Activated CD4-positive, CD25-positive, alpha-beta regulatory T cell treated with anti-CD3 and anti-CD28 coated beads, Interleukin-2, amount 50 U/mL, for 24 hours (primary cell): ENCODE measurements at regions not wholly inside any gene's neighbourhood (a gene's known extent, or its start where the extent isn't known, plus 50 kb on each side); places are given as distances from the start of the nearest gene placed in this dataset.

ENCODE experiments used
- ATAC-seq, 2 donors: fragments of 150-1000 bp; cut with Tn5 transposase; one replicate each; pipeline ENCODE4 v1.10.0; 2021; ENCODE audit warnings: mild to moderate bottlenecking in 1 of 2, moderate library complexity in 1 of 2

DNA sequence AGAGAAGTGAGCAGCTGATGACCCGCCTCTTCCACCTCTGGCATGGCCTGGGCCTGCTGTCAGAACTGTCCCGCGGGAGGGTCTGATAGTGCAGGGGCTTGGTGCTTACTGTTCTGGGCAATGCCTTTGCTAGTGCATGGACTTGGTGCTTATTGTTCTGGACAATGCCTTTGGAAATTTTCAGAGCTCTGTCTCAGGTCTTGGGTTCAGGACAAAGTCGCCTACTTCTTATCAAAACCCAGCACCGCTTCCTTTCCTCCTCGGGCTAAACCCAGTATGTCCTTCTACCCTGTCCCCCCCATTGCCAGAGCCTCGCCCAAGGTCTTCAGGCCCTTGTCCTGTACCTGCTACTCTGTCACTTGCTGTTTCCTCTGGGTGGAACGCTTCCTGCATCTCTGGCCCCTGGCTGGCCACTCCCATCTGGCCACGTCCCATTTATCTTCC, 149.6 kb downstream of the ACKR3 start:
- no peak for ATAC-seq

DNA sequence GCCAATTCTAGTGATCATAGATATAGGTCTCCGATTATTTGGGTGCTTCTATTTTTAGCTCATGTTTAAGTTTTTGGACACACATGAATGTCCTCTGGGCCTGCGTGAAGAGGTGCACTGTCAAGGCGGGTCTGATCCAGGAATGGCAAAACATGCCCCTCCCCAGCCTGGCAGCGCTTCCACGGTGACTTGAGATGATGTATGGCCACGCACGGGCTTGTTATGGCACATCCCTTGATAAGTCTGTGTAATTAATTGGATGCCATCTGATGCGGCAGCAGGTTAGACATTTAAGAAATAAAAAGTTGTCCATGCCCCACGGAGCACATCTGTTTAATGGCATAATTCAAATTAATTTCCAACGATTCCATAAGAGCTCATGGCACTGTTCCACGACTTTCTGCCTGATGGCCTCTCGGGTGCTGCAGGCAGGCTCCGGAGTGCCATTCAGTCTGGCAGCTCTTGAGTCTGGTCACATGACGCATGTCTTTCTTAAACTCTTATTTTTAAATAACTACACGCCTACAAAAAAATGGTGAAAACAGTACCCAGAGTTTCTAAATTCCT, 151.4 kb downstream of the ACKR3 start:
- no peak for ATAC-seq

DNA sequence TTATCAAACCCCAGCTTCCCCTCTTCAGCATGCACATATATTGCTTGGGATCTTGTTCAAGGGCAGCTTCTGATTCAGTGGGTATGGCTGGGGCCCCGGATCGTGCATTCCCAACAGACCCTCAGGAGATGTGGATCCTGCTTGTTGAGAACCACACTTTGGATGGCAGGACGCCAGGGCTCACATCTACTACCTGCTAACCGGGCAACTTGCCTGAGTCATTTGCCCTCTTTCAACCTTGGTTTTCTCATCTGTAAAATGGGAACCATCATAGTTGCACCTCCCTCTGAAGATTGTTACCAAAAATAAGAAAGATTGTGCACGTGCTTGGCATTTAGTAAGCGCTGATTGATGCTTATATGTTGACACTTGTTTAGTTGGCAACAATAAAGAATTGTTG, 154.6 kb downstream of the ACKR3 start:
- no peak for ATAC-seq

DNA sequence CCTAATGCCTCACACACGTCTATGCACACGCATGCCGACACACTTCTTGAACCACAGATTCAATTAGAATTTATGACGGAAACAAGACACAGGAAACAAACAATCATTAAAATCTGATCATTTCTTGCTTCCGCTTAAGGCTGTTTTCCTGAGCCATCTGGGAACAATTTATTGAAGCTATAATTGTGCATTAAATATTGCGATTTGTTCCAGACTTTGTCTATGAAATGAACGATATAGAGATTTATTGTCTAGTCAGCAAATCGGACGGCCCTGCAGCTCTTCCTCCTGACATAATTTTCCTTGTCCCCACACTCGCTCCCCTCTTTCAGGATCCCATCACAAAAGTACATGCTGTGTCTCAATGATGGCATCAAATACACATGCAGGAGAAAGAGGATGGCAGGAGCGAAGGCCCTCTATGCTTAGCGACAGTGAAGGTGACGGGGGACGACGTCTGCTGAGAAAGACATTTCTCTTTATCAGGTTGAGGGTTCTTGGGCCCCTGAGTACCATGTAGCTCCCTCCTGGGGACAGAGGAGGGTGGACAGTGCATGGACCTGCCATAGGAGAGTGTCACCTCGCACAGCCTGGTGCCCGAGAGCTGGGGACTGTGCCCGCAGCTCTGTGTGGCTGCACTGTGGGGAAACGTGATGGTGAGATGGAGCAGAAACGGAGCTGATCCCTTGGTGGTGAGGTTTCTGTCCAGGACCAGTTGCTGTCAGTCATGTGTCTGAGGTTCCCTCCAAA, 157.3 kb downstream of the ACKR3 start:
- ATAC-seq, result no peak

DNA sequence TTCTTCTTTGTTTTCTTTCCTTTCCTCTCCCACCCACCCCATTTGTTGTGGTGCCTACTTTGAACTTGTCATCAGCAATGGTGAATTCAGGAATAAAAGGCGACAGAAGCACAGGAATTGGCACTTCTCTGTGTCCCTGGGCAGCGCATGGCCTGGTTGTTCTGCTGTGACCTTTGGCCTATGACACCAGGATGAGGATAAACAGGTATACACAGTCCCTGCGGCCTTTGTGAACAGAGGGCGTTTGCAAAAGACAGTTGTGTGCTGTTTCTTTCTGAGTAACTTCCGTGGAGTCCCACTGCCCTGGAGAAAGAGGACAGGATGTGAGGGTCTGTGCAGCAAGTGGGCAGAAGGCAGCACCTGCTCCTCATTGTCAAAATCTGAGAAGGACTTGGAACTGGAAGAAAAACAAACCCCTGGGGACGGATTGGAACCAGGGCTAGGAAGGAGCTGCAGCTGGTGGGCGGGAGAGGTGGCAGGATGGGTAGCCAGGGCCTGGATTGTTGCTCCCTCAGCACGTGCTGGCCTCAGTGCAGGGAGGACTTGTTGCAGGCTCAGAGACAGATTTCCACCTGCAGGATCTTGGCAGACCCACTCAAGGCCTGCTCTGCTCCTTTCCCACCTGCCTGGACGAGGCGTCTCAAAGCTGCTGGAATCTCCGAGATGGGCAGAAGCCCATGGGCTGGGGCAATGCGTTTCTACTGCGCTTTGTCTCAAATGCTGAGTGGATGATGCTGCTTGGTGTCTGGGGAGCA, 159.5 kb downstream of the ACKR3 start:
- no peak for ATAC-seq

DNA sequence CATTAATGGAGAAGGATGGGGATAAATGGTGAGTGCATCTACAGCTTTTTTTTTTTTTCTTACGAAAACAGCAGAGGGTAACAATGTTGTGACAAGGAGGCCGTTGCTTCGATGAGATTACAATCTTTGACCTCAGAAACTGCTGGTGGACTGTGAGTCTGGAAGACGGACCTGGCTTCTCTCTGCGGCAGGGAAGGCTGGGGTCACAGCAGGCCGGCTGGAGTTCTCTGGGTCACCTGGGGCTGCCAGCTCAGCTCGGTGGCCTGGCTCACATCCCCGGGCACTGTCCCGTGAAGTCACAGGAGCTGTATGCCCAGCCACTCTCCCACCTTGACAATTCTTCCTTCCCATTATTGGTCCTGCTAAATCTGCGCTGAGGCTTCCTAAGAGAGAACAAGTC, 160.8 kb downstream of the ACKR3 start:
- no peak for ATAC-seq

DNA sequence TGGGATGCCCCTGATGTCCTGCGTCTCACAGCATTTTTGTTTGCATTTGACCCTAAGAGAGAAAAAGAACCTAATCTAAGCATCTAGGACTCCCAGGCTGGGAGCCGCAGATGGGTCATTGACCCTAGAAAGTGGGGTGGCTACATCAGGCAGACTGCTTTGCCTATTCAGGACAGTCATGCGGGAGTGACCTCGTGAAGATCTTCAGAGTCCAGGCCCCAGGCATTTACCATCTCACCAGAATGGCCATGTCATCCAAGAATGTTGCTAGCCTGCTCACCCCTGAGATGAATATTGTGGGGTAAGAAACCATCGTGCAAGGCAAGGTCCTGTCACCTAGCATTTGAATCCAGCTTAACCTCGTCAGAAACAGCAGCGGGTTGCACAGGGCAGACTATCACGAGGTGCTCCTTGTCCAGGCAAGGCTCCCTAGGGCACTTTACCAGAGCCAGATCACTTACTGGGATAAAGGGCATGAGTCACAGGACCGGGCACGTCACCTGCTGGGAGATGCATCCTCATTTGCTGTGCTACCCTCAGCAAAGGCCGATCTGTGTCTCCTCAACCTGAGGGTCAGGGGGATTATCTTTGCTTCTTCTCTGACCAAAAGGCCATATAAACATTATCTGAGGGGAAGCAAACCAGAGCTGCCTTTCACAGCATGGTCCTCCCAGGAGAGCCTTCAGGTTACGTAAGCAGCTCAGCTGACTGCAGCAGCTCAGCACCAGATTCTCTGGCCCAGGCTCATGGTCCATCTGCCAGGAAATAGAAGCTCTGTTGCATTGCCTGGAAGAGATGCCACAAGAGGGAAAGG, 162.3 kb downstream of the ACKR3 start:
- no peak for ATAC-seq

DNA sequence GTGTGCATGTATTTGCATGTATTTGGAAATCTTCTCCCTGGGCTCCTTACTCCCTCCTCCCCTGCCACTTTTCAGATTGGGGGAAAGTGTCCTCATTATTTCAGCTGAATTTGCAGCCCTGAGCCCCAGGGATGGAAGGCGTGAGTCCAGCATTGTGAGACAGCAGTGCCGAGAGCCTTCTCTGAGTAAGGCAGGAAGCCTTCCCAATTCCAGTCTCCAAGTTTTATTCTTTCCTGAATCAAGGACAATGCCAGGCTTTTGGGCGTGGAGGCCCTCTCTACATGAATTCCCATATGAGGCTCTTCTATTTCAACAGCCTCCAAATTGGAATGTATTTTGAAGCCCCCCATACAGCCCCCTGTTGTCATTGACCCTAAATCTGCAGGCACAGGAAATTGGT, 163.5 kb downstream of the ACKR3 start:
- no peak for ATAC-seq

DNA sequence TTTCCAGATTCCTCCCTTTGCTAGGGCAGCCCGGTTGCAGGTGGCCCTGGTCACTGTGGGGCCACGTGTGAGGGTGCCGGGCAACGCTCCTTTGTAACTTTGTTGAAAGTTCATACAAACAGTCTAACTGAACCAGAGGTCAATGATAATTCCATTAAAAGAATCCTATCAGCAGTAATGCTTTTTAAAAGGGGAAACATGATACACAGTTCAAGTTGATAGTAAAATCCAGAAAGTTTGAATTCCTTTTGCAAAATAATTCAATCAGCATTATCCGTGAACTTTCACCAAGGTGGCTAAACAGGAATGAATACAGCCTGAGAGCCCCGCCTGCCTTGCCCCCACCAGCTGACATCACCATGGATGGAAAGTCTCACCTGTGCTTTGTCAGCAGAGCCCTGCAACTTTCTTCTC, 166.2 kb downstream of the ACKR3 start:
- no peak for ATAC-seq

DNA sequence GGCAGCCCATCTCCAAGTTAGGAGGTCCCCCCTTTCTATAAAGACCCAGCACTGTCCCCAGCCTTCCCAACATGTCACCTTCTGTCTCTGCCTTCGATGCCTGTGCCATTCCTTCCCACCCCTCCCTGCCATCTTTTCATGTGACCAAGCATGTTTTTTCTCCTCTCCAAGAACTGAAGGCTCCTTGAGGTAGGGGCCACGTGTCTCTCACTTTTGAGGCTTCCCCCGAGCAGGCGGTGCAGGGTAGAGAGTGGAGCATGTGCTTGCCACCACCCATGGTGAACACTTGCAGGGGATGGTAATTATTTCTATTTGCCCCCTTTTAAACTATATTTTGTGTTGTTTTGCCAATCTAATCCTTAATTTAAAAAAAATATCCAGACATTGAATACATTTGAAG, 168.4 kb downstream of the ACKR3 start:
- ATAC-seq, result no peak

DNA sequence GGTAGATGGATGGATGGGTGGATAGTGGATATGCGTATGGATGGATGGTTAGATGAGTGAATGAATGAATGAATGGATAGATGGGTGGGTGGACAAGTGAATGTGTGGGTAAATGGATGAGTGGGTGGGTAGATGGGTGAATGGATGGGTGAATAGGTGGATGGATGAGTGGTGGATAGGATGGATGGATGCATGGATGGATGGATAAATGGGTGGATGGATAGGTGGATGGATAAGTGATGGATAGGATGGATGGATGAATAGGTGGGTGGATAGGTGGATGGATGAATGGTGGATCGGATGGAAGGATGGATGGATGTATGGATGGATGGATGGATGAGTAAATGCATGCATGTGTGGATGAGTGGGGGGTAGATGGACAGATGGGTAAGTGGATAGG, 169.3 kb downstream of the ACKR3 start:
- ATAC-seq, result no peak

DNA sequence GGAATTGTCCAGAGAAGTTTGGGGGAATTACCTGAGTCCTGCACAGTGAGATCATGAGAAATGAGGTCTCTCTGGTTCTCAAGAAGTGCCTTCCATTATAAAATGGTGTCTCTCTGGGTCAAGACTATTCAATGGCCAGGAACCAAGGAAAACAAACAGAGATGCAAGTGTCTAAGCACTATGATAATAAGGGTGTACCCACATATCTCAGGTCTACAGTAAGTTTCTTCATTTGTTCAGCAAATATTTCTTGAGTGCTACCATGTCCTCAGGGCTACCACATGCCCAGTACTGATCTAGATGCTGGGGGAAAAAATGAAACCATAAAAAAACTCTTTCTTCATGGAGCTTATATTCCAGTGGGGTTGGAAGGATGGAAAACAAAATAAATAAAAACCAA, 170.0 kb downstream of the ACKR3 start:
- ATAC-seq, result no peak

DNA sequence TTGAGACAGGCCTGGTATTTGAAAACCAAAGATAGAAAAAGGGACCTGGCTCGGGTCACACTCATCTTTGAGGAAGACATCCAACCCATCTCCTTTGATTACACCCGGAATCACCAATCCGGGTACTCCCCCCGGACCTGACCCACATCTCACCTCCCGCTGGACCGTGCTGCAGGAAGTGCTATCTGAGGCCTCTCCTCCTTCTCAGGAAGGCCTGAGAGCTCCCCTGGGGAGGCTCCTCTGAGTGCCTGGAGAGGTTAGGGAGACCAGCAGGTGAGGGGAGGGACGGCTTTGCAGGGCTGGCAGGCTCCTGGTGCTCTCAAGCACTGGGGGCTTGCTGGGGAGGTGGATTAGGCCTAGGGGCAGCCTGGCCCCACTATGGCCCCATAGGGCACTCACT, 170.9 kb downstream of the ACKR3 start:
- ATAC-seq, result no peak

DNA sequence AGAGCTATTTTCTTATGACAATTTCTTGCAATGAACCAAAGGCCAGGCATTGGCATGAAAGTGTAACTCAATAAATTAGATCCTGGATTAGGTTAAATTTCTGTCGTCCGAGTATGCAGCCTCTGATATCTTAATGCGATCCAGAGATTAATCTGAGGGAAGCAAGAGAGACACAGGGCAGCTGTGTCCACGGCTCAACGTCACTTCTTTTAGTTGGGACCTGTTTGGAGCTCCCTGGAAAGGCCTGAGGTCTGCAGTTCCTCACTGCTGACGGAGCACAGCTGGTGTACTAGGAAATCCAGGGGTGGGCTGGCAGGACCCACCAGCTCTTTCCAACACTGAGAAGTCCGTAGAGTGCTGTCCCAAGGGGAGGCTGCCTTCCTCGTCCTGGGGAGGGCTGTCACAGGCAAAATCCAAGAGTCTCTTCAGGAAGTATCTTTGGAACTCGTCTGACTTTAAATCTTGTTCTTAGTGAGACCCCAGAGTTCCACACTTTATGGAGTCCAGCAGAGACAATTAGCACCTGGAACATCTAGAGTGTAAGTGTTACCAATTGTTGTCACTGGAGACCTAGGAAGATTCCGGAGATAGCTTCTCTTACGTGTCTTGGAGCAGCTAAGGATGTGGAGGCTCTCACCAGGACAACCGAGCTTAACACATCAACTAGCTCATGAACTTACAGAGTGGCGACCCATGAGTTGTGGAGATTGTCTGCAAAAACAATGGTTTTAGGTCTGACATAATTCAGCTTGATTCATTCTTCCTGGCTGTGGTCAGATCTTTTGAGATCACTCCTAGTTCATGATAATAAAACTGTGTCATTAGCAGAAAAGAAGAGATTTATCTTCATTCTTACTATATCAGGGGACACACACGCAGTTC, 173.7 kb downstream of the ACKR3 start:
- ATAC-seq, result no peak

DNA sequence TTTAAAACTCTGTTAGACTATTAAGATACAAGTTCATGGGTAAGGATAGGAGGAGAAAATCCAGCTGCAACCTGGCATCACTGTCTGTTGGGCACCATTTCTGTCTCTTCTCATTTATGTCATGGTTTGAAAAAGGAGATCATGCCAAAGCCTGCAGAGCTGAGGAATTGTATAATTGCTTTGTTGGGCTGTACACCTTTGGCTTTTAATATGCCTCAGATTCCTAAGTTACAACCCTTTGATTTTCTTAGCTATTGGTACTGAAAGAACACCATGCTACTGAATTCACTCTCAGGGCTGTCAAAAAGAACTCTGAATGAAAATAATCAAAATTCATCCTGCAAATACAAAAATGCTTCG, 174.3 kb downstream of the ACKR3 start:
- ATAC-seq, result no peak

DNA sequence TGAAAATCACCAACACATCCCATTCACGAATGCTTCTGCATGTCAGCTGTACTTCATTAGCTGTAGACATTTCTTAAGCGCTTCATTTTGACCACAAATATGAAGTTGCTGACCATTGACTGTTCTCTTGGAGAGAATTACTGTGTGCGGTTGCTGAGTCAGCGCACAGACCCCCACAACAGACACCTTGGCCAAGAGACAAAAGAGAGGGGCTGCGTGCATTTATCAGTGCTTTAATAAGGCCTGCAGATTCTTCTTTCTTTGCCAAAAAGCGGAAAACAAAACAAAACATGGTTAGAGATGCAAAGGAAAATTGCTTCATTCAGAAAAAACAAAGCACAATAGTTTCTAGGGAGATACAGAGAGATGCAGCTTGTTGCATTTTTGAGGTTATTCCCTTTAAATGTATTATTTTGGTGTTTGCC, 174.7 kb downstream of the ACKR3 start:
- ATAC-seq, result no peak

DNA sequence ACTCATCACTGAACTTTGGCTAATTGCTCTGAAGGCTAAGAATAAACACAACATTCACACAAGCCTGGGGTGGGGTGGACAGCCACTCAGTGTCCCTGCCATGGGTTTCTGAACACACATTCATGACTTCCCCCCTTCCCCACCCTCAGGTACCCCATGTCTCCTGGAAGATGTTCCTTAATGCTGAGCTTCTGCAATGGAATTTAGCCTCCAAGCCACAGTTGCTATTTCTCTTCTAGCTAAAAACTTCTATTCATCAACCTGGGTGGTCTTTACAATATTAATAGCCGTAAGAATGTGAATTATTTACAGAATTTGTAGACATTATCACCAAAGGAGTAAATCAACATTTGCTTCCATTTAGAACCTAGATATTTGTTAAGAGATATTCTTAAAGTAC, 175.1 kb downstream of the ACKR3 start:
- no peak for ATAC-seq

DNA sequence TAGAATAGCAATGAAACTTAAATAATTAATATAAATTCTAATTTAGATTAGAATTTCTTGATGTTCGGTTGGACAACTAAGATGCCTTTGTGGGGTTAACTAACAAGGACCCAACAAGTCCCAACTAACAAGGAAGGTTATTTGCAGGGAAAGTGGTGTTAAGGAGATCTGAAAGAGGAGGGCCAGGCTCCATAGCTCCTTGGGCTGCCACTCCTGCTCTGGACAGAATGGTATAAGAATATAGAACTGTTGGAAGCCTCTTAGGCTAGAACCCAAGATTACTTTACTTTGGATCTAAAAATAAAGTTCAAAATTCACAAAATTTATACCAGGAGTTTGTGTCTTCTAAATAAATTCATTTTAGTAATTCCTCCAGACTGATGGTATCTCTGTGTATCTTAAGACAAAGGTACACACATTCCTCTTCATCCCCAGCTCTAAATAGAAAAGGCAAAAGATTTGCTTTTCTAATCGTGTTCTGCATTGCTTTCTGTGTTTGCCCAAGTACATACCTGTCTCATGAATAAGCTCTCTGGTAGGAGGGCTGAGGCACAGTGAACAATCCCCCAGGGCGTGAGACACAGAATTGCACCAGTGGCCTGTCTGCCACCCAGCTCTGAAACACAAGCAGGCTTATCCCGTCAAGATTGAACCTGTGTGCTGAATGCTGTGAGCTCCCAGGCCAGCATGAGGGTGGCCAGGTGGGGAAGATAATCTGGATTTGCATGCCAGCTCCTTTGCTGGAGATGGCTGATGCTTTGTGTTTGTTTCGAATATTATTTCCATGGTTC, 176.0 kb downstream of the ACKR3 start:
- no peak for ATAC-seq

DNA sequence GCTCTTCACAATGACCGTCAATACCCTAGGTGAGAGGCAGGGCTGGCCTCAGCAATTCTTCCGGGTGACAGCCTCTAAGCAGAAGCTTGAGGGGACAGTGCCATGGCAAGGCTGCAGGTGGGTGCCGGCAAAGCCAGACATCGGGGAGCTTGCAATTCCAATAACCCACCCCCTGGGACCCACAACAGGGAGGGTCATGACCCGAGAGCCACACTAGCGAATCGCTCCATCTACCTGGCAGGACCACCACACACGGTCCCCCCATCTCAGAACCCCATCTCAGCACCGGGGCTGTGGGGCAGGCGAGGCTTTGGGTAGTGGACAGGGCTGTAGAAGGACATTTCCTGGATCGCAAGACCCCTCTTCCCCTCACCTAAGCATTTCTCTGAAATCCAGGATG, 177.2 kb downstream of the ACKR3 start:
- no peak for ATAC-seq

DNA sequence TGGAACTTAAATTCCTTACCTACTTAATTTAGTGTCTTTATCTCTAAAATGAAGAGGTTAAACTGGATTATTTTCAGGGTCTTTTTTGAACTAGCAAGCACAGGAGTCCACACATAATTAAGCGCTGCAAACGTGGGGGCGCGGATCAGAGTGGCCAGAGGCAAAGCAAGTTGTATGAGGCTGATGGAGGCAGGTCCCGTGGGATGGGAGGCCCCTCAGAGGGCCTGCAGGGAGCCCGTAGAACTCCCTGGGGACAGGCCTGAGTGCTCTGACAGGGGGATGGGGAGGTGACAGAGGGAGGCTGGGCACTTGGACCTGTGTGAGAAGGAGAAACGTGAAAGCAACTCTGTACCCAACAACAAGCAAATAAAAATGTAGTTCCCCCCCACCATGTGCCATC, 177.8 kb downstream of the ACKR3 start:
- no peak for ATAC-seq

DNA sequence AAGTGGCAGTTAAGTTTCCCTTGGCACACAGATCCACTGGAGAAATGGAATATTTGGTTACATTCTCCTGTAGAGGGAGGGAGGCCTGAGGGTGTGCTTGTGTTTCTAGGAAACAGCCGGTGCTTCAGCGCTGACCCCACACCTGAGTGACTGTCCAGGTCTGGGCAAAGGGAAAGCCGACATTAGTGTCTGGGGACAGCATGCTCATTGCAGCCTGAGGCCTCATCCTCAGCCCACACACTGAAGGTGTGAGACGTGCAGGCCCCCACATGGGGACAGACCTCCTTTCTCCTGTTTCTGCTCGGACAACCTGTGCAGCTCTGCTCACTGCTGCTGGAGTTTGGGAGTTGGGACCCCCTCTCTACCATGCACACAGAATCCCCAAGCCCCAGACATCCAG, 178.3 kb downstream of the ACKR3 start:
- ATAC-seq, result no peak
